Adrenal gland (tissue), 9 donors: ENCODE measurements at regions not wholly inside any gene's neighbourhood (a gene's known extent, or its start where the extent isn't known, plus 50 kb on each side); places are given as distances from the start of the nearest gene placed in this dataset.

Experiments used
- DNase-seq, 7 donors: peaks; one replicate each; pipeline ENCODE4 v3.0.0-alpha.2; 2019 to 2020
- H3K27ac ChIP-seq, 5 donors: fragments of 200-600 bp; sonication (generic) in 4 of 5; 1 replicate in 3 of 5; 2 replicates in 2 of 5; pipeline versions ENCODE4 v1.5.1 to v1.8.0; 2016 to 2020; ENCODE audit warnings: mild to moderate bottlenecking in 1 of 5
- H3K27me3 ChIP-seq: fragments of 200-600 bp; 2 replicates; pipeline ENCODE4 v1.8.0; 2021
- H3K36me3 ChIP-seq, 2 donors: fragments of 200-600 bp; replicated peaks in 1 of 2; 1 replicate in 1 of 2; 2 replicates in 1 of 2; pipeline versions ENCODE4 v1.5.1 to v1.8.0; 2018 to 2022
- H3K4me1 ChIP-seq, 2 donors: fragments of 200-600 bp; replicated peaks in 1 of 2; 1 replicate in 1 of 2; 2 replicates in 1 of 2; pipeline versions ENCODE4 v1.5.1 to v1.8.0; 2018 to 2021
- H3K4me3 ChIP-seq, 4 donors: fragments of 200-600 bp; sonication (generic) in 3 of 4; one replicate each; pipeline ENCODE4 v1.5.1; 2016 to 2018
- H3K9me3 ChIP-seq, 3 donors: fragments of 200-600 bp; sonication (generic) in 1 of 3; replicated peaks in 1 of 3; 1 replicate in 2 of 3; 2 replicates in 1 of 3; pipeline versions ENCODE4 v1.5.1 to v1.8.0; 2016 to 2021
- POLR2A ChIP-seq, 2 donors: fragments of 450-650 bp; IDR thresholded peaks; one replicate each; pipeline ENCODE4 v1.6.1; 2017; ENCODE audit warnings: antibody characterized with exemption in 2 of 2, mild to moderate bottlenecking in 2 of 2, moderate library complexity in 1 of 2
- WGBS, 4 donors: extraction: QIAGEN DNeasy Blood & Tissue Kit in 2 of 4; methylation state at CpG; one replicate each; pipeline versions ENCODE4 v1.1.5 to v1.1.7; 2013 to 2017; 5-methylcytosine and 5-hydroxymethylcytosine counted together
- intact Hi-C, 2 donors: fragments of 100-400 bp; cut with DNase I; formaldehyde crosslinking; loops; one replicate each; pipeline versions ENCODE4 v1.14.1 to v1.15.0; 2022 to 2023
- TF ChIP-seq, protein P1 (sequence below), 6 experiments: fragments of 450-650 bp in 4 of 6; fragments of 200-600 bp in 2 of 6; sonication (generic) in 1 of 6; IDR thresholded peaks; 1 replicate in 5 of 6; 2 replicates in 1 of 6; pipeline versions ENCODE4 v1.5.1 to v1.8.0; 2016 to 2021; ENCODE audit warnings: antibody characterized with exemption in 6 of 6, mild to moderate bottlenecking in 2 of 6, moderate library complexity in 1 of 6
- donor health status: healthy with polysubstance abuse.
- donor health status: Bipolar disorder and iron deficiency.
- donor health status: DM: yes; HTN: yes; CAD: no.
- donor health status: DM: no; HTN: no; CAD: no.
- donor health status: DM: no; HTN: no; CAD: no.

DNA sequence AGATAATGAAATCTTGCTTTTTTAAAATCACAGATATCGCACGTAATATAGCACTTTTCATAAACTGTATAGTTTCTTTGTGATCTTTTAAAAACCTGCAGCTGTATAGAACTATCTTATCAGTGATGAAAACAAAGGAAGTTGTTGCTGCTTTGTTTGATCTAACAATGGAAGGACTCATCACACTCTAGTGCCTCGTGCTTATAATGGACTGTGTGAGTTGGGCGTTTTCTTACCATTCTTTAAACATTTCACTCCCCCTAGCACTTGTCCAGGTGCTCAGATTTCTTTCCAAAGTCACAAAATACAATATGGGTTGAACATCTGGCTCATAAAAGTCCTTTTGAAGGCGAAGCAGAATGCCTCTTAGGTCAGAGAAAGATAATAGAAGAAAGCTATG lies 94.8 kb upstream of the SPATS2L start:
- no peak for DNase-seq
- Histone ChIP-seq H3K27ac (no peak overlapping the region), H3K36me3 (no peaks in the 10 kb centered on the region), H3K4me1 (peaks cover 10 to 11% of the 10 kb centered on the region in 2 donors), H3K27me3 (no peaks in the 10 kb centered on the region), H3K4me3 (no peak overlapping the region), H3K9me3 (no peaks in the 10 kb centered on the region)
- WGBS, 4 donors: 77 to 85% (median 81%) methylated on average over 5 of the region's 5 CpGs
- TF ChIP-seq POLR2A (IDR thresholded peaks at IDR 0.05): no peak
- TF ChIP-seq, protein P1, sequence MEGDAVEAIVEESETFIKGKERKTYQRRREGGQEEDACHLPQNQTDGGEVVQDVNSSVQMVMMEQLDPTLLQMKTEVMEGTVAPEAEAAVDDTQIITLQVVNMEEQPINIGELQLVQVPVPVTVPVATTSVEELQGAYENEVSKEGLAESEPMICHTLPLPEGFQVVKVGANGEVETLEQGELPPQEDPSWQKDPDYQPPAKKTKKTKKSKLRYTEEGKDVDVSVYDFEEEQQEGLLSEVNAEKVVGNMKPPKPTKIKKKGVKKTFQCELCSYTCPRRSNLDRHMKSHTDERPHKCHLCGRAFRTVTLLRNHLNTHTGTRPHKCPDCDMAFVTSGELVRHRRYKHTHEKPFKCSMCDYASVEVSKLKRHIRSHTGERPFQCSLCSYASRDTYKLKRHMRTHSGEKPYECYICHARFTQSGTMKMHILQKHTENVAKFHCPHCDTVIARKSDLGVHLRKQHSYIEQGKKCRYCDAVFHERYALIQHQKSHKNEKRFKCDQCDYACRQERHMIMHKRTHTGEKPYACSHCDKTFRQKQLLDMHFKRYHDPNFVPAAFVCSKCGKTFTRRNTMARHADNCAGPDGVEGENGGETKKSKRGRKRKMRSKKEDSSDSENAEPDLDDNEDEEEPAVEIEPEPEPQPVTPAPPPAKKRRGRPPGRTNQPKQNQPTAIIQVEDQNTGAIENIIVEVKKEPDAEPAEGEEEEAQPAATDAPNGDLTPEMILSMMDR (IDR thresholded peaks at IDR 0.05): no peak
- intact Hi-C loops: no loop called here

GRCh38 chr2:200212862-200213425 lies 93.5 kb upstream of the SPATS2L start:
- intact Hi-C loops: no loop called here
- 90 to 92% (median 91%) methylated on average over 5 of the region's 5 CpGs for WGBS, 4 donors
- TF ChIP-seq, protein P1 (IDR thresholded peaks at IDR 0.05): no peak
- no peak for TF ChIP-seq POLR2A (IDR thresholded peaks at IDR 0.05)

DNA sequence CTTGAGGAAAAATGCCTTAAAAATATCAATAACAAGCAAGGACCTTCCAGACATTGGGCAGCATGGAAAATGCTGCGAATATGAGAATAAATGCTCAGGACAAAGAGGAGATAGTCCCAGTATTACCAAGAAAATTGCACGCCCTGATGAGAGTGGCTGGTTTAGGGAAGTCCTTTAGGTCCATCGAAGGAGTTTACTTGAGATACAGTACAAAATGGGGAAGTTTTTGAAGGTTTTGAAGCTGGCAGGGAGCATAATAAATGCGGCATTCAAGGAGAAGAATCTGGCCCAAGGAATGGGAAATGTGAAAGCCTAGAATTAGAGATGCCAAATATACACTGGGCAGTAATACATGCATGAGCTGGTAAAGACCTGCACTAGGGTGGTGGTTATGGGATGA lies 90.2 kb upstream of the SPATS2L start:
- peaks cover 10 to 11% of the 10 kb centered on the region in 2 donors for H3K4me1 ChIP-seq
- H3K36me3 ChIP-seq: no peaks in the 10 kb centered on the region
- no peak overlapping the region for H3K27ac ChIP-seq
- no peak for TF ChIP-seq POLR2A (IDR thresholded peaks at IDR 0.05)
- TF ChIP-seq, protein P1 (IDR thresholded peaks at IDR 0.05): no peak
- intact Hi-C loops: no loop called here
- H3K9me3 ChIP-seq: no peaks in the 10 kb centered on the region
- 78 to 85% (median 81%) methylated on average over 4 of the region's 4 CpGs for WGBS, 4 donors
- H3K4me3 ChIP-seq: no peak overlapping the region
- H3K27me3 ChIP-seq: no peaks in the 10 kb centered on the region
- no peak for DNase-seq

More at GRCh38 chr2:200212862-200213425, 93.5 kb upstream of the SPATS2L start:
- peaks cover 10 to 11% of the 10 kb centered on the region in 2 donors for H3K4me1 ChIP-seq
- no peaks in the 10 kb centered on the region for H3K27me3 ChIP-seq
- no peak overlapping the region for H3K27ac ChIP-seq
- no peak for DNase-seq
- no peaks in the 10 kb centered on the region for H3K9me3 ChIP-seq
- H3K36me3 ChIP-seq: no peaks in the 10 kb centered on the region
- H3K4me3 ChIP-seq: no peak overlapping the region

DNA sequence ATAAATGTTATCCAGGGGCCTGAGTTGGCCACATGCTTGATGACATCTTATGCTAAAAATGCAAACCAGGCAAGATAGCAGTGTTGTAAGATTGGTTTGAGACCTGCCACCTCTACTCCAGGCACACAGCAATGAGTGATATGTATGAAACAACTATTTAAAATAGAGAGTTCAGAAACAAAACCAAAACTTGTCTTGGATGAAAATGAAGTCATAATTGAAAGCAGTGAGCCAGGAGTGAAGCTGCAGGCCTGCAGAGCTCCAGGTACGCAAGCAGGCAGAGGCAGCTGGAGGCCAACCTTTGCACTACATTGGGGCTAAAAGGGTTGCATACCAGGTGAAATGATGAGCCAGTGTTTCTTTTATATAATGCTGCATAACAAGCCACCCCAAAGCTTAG lies 89.2 kb upstream of the SPATS2L start:
- Histone ChIP-seq H3K27ac (no peak overlapping the region), H3K4me1 (peaks cover 10 to 17% of the 10 kb centered on the region in 2 donors), H3K27me3 (no peaks in the 10 kb centered on the region), H3K9me3 (no peaks in the 10 kb centered on the region), H3K36me3 (no peaks in the 10 kb centered on the region), H3K4me3 (no peak overlapping the region)
- TF ChIP-seq POLR2A (IDR thresholded peaks at IDR 0.05): no peak
- TF ChIP-seq, protein P1 (IDR thresholded peaks at IDR 0.05): no peak
- no peak for DNase-seq
- intact Hi-C loops: no loop called here
- WGBS, 4 donors: 98 to 100% (median 100%) methylated on average over 1 of the region's 1 CpG
